NCI-H187 treated with DMSO at 0.1 percent for 48 hours (cell line): ENCODE measurements at regions not wholly inside any gene's neighbourhood (a gene's known extent, or its start where the extent isn't known, plus 50 kb on each side); places are given as distances from the start of the nearest gene placed in this dataset.

Experiments
- DNase-seq: peaks from one replicate; lab custom pipeline; 2025; lab: John Stamatoyannopoulos, UW

GRCh38 chr12:13764748-13765147 is 216.7 kb downstream of the GRIN2B start:
- DNase-seq, result no peak

- DNase-seq, result no peak
Measured at GRCh38 chr12:13749389-13749788, 232.0 kb downstream of the GRIN2B start.

GRCh38 chr12:13745111-13745860 is 236.1 kb downstream of the GRIN2B start:
- no peak for DNase-seq

DNA sequence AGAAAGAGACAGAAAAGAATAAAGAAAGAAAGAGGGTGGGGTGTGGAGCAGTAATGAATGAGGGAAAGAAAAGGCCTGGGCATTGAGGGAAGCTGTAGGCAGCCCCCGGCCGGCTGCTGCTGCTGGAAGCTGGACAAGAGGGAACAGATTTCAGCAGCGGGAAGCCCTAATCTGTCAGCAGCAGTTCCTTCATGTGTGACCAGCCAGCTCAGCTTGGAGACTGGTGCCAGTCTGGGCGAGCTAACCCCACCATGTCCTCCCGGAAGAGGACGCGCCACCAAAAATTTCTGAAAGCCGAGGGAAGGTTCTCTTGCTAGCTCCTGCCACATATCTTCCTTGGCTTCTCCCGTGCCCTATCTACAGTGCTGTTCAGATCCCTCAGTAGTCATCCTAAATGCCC is 236.8 kb downstream of the GRIN2B start:
- no peak for DNase-seq

GRCh38 chr12:13740149-13740545 is 241.3 kb downstream of the GRIN2B start:
- no peak for DNase-seq

DNA sequence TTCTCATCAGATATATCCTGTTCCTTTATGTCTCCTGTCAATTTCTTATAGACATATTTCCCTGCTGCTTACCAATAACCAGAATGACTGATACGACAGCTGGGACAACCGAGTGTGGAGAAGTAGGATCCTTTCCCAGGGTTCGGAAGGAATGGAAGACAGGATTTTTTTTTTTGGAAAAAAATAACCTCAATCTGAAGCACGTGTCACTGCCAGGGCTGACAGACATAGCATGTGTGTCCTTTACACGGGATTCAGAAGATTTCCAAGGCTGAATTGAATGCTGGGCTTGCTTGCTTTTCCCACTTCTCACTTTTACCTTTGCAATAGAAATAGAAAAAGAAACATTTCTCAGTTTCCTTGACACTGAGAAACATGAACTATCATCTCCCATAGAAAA is 245.7 kb downstream of the GRIN2B start:
- no peak for DNase-seq

- no peak for DNase-seq
Measured at GRCh38 chr12:13734584-13735152, 246.7 kb downstream of the GRIN2B start.

DNA sequence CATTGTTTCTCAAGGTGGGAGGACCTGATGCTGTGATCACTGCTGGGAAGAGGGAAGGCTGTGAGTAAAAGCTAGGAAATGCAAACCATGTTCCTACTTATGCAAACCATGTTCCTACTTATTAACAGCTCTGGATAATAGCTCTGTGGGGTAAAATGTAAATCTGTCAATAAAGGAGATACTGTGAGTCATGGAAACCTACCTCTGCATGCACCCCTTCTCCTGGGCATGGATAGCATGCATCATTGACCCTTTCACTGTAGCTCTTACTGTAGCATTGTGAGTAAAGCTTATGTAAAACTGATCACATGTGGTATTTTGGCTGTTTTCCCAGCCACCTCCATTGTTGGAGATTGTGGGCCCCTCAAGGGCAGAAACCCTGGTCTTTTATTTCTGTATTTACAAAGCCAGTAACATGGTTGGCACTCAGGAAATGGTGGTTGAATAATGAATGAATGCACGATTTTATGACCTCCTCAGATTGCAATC is 253.7 kb downstream of the GRIN2B start:
- no peak for DNase-seq

GRCh38 chr12:13725049-13725448 is 256.4 kb downstream of the GRIN2B start:
- DNase-seq, result no peak

DNA sequence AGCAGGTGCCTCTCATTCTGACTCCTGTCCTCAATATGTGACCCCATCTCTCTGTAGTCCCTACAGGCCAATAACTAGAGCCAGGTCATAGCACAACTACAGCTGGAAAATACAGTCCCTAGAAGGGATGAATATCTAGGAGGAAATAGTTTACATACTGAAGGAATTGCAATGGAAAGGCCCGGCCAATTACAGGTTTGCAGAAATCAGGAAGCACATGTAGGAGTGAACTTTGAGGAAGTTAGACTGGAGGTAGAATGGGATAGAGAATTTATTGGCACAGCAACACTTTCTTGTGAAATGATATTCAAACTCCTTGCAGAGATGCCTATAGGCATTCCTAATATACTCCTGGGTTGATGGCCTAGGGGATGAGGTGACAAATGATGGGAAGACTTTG is 257.3 kb downstream of the GRIN2B start:
- DNase-seq, result no peak

DNA sequence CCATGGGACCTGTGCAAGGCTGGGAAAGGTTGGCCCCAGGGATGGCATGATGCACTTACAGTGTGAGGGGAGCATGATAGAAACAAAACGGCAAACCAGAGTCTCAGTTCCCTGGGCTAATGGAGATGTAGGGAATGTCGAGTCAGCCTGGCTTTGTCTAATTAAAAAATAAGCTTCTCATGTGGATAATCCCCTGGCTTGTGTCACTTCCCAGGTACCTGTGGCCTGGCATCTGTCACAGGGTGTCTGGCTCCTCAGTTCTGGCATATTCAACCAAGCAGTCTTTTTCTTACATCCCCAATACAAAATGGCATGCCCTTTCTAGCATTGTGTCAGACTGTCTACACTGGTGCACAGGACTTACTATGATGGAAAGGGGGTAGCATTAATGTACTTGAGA is 261.4 kb downstream of the GRIN2B start:
- DNase-seq, result no peak

GRCh38 chr12:13718271-13718670 is 263.1 kb downstream of the GRIN2B start:
- DNase-seq, result no peak

DNA sequence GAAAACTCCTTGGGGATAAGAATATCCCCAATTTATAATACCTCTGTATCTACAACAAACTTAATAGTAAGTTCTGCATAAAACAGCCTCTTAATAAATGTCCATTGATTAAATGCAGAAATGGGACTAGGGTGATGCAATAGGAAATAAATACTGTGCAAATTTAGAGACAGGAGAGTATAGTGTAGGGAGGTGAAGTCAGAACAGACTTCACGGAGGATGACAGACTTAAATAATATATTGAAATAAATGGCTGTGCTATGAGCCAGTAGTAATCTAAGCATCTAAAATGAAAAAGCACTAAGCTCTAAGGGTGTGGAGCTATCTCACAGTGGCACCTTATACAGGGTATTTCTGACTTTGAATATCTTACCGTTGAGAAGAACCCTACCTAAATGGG is 265.3 kb downstream of the GRIN2B start:
- no peak for DNase-seq

DNA sequence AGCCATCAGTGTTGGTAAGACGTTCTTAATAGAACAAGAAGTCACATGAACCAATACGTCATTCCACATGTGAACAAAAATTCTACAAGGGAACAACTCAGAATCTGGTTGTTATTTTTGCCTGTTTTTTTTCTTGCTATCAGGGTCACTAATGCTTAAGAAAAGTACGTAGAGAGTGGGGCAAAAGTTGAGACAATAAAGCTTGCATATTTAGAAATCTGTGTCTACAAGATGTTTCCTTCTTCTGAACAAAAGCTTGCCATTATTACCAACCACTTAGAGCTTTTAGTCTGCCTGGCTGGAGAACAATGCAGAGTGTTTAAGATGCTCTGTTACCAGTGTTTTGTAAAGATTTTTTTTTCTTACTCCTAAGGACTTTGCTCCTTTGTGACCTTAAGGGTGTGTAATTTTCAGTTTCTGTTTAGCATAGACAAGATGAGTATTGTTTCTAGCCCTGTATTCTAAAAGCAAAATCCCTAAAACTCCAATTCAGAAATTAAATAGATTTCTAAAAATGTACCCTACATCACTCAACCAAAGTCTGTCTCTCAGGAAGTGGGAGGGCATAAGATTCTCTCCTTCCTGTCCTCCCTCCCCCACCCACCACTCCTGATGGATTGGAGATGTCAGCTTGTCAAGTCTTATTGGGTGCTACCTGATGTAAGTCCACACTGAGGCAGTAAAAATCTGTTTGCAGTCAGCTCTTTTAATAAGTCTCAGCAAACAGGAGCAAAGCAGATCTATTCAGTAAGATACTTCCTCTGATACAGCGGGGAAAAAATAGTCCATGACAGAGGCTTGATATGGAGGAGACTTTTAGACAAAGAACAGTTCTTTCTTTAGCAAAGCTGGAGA is 267.6 kb downstream of the GRIN2B start:
- DNase-seq, result no peak

GRCh38 chr12:13707829-13708228 is 273.6 kb downstream of the GRIN2B start:
- DNase-seq, result no peak

DNA sequence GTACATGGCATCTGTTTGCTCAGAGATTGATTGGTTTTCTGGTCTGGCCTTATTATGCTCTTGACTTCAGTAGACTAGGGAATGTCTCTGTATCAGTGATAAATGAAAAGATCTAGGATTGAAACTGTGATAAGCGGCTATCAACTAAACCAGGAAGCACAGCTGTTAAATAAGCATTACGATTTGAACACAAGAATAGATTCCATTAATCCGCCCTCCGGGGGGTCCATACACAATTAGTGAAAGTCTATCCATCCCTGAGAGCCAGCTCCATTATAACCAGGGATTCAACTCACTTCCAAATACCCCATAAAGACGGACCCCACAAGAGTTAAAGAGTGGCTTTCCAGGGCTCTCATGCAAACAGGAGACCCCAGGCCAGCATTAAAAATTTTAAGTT is 279.0 kb downstream of the GRIN2B start:
- no peak for DNase-seq

DNA sequence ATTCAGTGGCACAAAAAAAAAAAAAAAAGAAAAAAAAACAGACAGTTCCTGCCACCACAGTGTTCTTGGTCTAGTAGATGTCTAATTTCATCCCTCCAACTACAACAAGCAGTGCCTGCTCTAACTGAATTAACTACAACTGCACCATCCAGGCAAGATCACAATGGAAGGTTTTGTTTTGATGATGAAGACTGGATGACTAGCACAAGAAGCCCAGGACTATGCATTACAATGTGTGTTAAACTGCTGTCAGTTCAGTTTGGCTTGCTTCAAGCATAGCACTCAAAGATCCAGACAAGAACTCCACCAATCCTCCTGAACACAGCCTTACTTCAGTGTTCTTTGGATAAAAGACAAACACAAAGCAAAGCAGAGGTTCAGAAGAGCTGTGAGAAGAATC is 279.9 kb downstream of the GRIN2B start:
- no peak for DNase-seq

DNA sequence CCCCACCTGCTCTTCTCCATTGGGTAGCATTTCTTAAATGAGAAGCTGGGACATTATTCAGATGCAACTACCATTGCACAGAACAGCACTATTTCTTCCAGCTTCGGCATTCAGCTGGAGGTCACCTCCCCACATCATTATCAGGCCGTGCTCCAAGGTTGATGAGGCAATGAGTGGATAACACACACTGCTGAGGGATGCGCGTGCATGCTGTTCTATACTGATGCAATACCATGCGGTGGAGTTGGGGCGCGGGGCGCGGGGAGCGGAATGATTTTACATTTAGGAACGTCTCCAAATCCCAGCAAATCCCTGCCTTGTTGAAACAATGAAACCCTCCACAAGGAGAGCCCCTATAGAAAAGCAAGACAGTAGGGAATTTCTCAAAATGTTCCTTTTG is 283.4 kb downstream of the GRIN2B start:
- no peak for DNase-seq

DNA sequence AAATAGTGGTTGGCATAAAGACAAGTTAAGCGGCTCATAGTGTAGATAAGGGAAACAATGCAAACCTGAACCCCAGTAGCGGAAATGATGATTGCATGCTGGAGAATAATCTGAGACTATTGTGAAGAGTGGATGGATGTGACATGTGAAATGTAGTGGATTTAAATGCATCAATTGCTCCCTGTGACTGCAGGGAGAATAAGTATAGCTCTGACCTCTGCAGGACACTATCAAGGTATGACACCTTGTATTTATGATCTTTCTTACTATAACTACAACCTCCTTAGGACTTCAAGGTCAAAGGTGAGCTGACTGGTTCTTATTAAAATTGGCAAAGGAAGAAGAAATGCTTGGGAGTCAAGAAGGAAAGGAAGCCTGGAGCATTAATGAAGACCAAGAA is 285.6 kb downstream of the GRIN2B start:
- DNase-seq, result no peak

- no peak for DNase-seq
Measured at GRCh38 chr12:13692332-13692731, 289.1 kb downstream of the GRIN2B start.

DNA sequence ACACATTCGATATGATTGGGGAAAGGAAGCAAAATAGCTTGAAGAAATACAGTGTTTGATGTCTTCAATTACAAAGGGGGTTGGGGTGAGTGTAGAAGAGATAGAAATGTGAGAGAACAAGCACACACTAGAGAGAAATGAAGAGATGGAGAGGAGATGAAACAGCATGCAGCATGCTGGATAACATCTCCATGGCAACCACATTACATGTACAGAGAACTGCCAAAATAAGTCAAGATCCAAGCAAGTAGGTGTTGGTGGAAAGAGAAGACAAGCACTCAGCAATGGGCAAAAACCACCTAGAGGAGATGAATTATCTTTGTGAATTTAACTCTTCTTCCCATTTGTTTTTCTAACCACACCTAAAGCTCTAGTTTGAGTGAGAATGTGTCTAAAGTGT is 289.8 kb downstream of the GRIN2B start:
- DNase-seq, result no peak

DNA sequence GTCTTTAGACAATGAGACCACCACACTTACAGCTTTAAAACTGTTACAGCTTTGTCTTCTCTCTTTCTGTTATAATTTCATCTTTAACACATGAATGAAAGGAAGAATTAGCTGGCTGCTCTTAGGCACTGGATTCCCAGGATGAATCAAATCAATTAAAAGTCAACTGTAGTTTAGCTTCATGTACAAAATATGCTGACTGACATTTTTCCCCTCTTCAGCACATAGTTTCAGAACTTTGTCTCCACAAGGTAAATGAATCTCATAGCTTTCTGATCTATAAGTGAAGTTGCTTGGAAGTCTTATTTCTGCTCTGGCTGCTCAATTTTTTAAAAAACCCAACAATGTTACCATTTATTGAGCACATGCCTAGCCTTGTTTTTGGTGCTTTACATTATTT is 293.8 kb downstream of the GRIN2B start:
- no peak for DNase-seq

- DNase-seq, result no peak
Measured at GRCh38 chr12:13686260-13686659, 295.1 kb downstream of the GRIN2B start.
